Fibroblast of upper back skin (primary cell): ENCODE measurements at regions not wholly inside any gene's neighbourhood (a gene's known extent, or its start where the extent isn't known, plus 50 kb on each side); places are given as distances from the start of the nearest gene placed in this dataset.
"Not testable (repeated sequence)": the region's sequence is repeated elsewhere in the genome, so short reads cannot be mapped to it uniquely, and the experiment has no call there.

Source experiments
- DNase-seq: peaks from one replicate; pipeline ENCODE4 v3.0.0-alpha.2; 2013

- no peak for DNase-seq
Measured at GRCh38 chr1:98575955-98576354, 85.6 kb upstream of the SNX7 start.

GRCh38 chr1:98565951-98566350, 95.6 kb upstream of the SNX7 start:
- no peak for DNase-seq

- DNase-seq, result no peak
Measured at GRCh38 chr1:98559291-98559690, 102.2 kb upstream of the SNX7 start.

DNA sequence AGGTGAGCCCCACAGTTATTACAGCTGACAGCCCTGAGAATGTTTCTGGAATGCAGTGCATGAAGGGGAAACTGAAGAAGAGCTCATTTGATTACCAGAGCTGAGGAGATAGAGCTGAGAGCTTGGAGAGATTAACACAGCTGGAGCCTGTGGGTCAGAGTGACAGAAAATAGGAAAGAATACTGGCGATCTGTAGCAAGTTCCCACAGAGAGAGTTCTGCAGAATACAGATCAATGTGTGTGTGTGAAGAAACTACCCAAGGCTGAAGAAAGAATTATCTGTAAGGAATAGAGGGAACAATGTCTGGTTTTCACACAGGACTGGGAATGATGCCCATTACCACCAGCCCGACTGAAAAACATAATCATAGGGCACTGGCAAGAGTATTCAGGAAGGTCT, 103.6 kb upstream of the SNX7 start:
- no peak for DNase-seq

DNA sequence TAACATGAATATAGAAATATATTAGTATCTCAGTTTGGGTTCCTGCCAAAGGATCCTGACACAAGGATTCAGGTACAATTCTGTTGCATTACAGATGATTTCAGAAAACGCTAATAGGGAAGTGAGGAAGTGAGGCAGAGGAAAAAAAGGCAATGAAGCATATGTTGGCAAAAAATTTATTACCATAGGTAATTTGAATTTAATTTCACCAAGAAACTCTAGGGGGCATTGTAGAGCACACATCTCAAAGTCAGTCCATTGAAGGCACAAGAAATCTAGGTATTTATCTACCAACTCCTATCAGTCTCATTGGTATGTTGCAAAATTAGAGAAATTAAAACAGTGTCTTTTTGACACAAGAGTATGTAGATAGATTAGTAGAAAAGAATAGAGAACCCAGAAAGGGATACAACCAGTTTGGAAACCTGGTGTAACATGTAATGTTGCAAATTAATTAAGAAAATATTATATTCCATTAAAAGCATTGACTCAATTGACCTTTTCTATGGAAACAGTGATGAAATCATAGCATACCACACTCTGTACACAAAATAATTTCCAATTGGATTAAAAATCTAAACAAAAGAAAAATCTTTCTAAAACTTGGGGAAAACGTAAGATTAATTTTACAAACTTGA, 104.9 kb upstream of the SNX7 start:
- DNase-seq, result peak; percentile 14

- DNase-seq, result no peak
Measured at GRCh38 chr1:98555814-98556213, 105.7 kb upstream of the SNX7 start.

- not testable (repeated sequence) for DNase-seq
Measured at GRCh38 chr1:98552576-98553074, 108.9 kb upstream of the SNX7 start.

- DNase-seq, result no peak
Measured at GRCh38 chr1:98550076-98550475, 111.4 kb upstream of the SNX7 start.

DNA sequence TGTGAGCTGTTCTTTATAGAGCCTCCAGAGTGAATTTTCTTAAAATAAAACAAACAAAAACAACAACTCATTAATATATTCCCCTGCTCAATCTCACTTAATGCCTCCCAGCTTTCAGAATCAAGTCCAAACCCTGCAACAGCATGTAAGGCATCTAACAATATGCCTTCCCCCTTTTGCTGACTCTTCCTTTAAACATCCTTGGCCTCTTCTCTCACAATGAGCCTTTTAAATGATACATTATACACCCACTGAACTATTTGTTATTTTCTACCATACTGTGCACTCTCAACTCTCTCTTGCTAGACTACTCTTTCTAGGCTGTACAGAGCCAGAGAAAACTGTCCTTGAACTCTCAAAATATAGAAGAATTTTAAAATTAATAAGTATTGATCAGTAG, 115.2 kb upstream of the SNX7 start:
- no peak for DNase-seq

GRCh38 chr1:98538106-98538505, 123.4 kb upstream of the SNX7 start:
- DNase-seq, result no peak

DNA sequence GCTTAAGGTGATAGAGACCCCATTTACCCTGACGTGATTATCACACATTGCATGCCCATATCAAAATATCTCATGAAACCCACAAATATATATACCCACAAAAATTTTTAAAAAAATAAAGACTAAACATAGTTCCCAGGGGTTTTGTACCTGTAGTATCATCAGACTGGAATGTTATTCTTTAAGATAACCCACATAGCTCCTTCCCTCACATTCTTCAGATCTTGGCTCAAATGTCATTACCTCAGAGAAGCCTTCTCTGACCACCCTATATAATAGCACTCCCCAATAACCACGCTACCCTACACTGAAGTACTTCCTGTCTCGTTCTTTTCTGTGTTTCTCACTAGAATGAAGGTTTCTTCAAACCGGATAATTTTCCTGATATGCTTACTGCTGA, 138.3 kb upstream of the SNX7 start:
- peak; percentile 31 for DNase-seq

DNA sequence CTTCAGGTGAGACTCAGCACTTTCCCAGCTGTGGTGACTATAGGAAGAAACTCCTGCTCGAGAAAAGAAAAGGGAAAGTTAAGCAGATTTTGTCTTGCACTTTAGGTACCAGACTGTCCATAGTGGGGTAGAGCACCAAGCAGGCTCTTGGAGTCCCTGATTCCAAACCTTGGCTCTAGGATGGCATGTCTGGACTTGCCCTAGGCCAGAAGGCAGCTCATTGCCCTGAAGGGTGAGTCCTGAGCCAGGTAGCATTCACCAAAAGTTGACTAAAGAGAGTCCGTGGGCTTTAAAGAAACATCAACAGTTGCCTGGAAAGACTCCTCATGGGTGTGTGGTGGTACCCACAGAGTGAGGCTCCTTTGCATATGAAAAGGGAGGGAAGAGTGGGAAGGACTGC, 145.2 kb upstream of the SNX7 start:
- DNase-seq, result no peak

- DNase-seq, result no peak
Measured at GRCh38 chr1:98515744-98516143, 145.8 kb upstream of the SNX7 start.

DNA sequence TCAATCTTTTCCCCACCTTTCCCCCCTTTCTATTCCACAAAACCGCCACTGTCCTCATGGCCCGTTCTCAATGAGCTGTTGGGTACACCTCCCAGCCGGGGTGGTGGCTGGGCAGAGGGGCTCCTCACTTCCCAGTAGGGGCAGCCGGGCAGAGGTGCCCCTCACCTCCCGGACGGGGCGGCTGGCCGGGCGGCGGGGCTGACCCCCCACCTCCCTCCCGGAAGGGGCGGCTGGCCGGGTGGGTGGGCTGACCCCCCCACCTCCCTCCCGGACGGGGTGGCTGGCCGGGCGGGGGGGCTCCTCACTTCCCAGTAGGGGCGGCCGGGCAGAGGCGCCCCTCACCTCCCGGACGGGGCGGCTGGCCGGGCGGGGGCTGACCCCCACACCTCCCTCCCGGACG, 149.3 kb upstream of the SNX7 start:
- DNase-seq, result not testable (repeated sequence)

DNA sequence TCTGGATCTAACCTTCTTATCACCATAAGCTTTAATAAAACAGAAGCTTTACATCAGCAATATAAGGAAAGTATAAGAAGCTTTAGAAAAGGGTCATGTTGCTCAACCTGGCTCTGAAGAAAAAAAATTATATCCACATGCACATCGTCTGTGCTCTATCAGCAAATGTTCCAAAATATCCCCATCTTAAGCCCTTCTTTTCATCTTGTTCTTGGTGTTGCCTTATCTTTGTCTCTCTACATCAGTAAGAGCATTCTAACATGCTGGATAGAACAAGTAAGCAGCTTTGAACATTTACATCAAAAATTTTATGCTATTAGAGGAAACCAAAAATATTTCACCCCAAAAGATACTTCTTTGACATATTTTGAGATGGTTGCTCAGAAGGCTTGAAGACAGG, 157.8 kb upstream of the SNX7 start:
- DNase-seq, result no peak

DNA sequence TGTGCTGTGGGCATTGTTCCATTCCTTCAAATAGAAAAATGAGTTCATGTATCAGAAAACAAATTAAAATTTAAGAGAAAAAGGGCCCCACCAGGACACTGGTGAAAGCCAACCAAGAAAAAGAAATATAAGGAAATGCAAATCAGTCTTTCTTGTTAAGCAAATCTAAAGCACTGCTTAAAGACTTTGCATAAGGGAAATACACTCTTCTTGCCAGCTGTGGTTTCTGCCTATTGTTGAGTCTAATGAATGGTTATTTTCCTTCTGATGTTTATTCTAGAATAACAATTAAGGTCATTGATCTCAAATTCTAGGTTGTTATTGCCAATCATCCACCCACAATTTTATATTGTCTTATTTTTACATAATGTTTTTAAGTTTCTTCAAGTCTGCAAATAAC, 158.6 kb upstream of the SNX7 start:
- DNase-seq, result no peak

GRCh38 chr1:98500324-98500723, 161.2 kb upstream of the SNX7 start:
- DNase-seq, result no peak

GRCh38 chr1:98498651-98499050, 162.9 kb upstream of the SNX7 start:
- no peak for DNase-seq

DNA sequence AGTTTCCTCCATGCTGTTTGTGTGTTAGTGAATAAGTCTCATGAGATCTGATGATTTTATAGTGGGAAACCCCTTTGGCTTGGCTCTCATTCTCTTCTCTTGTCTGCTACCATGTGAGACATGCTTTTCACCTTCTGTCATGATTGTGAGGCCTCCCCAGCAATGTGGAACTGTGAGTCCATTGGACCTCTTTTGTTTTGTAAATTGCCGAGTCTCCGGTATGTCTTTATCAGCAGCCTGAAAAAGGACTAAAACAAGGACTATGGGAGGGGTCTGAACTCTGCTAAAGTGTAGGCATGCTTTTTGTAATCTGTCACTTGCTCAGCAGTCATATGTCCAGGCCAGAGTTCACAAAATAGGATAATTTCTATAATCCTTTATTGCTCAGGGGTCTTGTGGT, 164.0 kb upstream of the SNX7 start:
- no peak for DNase-seq

- DNase-seq, result peak; percentile 3
Measured at GRCh38 chr1:98496256-98496995, 165.1 kb upstream of the SNX7 start.

- no peak for DNase-seq
Measured at GRCh38 chr1:98493469-98493868, 168.1 kb upstream of the SNX7 start.

- DNase-seq, result no peak
Measured at GRCh38 chr1:98490099-98490498, 171.4 kb upstream of the SNX7 start.

DNA sequence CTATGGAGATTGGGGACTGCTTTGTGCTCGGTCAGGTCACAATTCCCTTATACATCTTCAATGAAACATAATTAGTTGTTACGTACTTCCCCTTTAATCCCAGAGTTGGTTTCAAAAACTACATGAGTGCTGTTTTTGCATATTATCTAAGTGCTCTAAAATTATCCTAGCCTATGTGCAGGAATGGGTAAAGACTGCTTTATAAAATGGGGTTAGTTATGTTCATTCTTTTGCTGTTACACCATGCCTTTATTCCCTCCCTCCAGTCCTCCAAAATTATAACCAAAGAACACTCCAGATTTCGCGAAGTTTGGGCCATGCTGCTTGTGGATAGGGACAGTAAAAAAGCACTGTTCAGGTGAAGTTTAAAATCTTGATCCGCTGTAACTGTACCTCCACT, 173.9 kb upstream of the SNX7 start:
- no peak for DNase-seq

GRCh38 chr1:98482611-98483010, 178.9 kb upstream of the SNX7 start:
- DNase-seq, result no peak

DNA sequence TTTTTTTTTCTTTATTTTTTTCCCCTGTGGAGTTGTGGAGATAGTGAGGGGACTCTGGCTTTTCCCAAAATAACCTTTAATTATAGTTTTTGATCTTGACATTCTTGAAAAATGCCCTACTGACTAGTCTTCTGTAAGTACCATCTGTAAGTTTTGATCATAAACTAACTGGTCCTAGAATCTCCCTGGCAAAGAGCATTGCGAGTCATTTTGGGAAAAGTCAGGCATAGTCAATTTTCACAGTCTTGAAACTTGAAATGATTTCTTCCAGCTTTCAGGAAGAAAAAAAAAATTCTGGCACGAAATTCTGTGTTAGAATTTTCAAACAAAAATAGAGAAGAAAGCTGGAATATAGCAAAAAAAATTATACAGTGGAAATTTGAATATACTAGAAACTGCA, 181.2 kb upstream of the SNX7 start:
- no peak for DNase-seq
